ENCODE measurements at regions not wholly inside any gene's neighbourhood (a gene's known extent, or its start where the extent isn't known, plus 50 kb on each side); places are given as distances from the start of the nearest gene placed in this dataset.

DNA sequence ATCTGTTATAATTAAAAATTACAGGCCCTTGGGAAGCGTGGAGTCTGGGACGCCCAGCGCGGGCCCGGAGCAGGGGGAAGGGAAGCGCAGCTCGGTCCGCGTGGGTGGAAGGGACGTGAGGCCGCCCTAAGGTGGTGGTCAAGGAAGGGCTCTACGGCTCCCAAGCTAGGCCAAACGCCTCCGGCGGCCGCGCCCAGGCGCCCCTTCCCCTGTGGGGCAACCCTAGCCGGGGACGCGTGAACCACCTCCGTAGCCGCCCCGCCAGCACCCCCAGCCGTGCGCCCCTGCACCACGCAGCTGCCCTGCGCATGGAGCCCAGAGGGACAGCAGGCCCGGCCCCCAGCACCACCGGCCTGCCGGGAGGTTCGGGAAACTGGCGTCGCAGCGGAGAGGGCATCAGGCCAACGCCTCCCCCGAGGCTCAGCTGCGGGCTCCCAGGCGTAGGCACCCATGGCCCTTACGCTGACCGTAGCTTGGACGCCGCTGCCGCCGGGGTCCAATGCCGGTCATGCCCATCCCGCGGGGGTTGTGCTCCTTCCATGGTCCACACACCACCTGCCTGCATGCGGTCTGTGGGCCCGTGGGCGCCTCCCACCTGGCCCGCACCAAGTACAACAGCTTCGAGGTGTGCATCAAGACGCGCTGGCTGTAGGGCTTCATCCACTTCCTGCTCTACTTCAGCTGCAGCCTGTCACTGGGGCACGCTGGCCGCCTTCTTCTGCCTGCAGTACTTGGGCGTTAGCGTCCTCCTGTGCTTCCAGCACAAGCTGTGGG, 166.7 kb downstream of the SEPTIN7 start:
- H3K79me1 ChIP-seq (ENCODE audit: low read depth, low read length), result no peaks in the 10 kb centered on the region
- peak overlapping the region; percentile 29 for H3K23ac ChIP-seq (ENCODE audit: low read depth, low read length, poor library complexity)
- H3K27ac ChIP-seq (replicated peaks; ENCODE audit: low read length), result no peak overlapping the region
- peak overlapping the region; percentile 60 for H2AK5ac ChIP-seq (ENCODE audit: low read depth, low read length)
- DNase-seq (ENCODE audit: low spot score), result no peak
- no peaks in the 10 kb centered on the region for H3K27me3 ChIP-seq (ENCODE audit: control insufficient read depth in 3 of 3, insufficient read depth in 3 of 3, low read depth in 1 of 3, low read length in 3 of 3)
- peak overlapping the region; percentile 22 for H2BK12ac ChIP-seq (ENCODE audit: low read length)
- H3K4ac ChIP-seq (ENCODE audit: low read length), result peak overlapping the region; percentile 23
- H3K14ac ChIP-seq (ENCODE audit: low read length), result peak overlapping the region; percentile 97
- no peak overlapping the region for H2BK5ac ChIP-seq (ENCODE audit: low read length)
- no CpG with 5 or more reads among the region's 59 CpGs for WGBS, 2 donors (ENCODE audit: extremely low coverage in 2 of 2, insufficient read length in 2 of 2, insufficient replicate concordance in 1 of 2)
- H2AFZ ChIP-seq (ENCODE audit: low read length), result peak overlapping the region; percentile 57
- H3K9me3 ChIP-seq (replicated peaks in 1 of 2; ENCODE audit: control insufficient read depth in 2 of 2, insufficient read depth in 1 of 2, low read depth in 1 of 2, low read length in 2 of 2), result peaks cover 0 to 2% of the 10 kb centered on the region in 2 donors
- H3K9ac ChIP-seq (ENCODE audit: low read depth, low read length, poor library complexity), result no peak overlapping the region
- H3K4me2 ChIP-seq (ENCODE audit: insufficient read depth, low read length, poor library complexity, severe bottlenecking), result no peak overlapping the region
- no peaks in the 10 kb centered on the region for H3K36me3 ChIP-seq (replicated peaks in 1 of 2; ENCODE audit: control insufficient read depth in 2 of 2, insufficient read depth in 2 of 2, low read length in 2 of 2)
- H4K8ac ChIP-seq (ENCODE audit: low read depth, low read length), result peak overlapping the region; percentile 82
- peak overlapping the region; percentile 76 for H3K18ac ChIP-seq (ENCODE audit: low read length)
- H3K4me1 ChIP-seq (ENCODE audit: control insufficient read depth in 2 of 2, insufficient read depth in 1 of 2, low read depth in 1 of 2, low read length in 2 of 2), result no peaks in the 10 kb centered on the region
- H2BK15ac ChIP-seq (ENCODE audit: low read length), result peak overlapping the region; percentile 85
- no peak overlapping the region for H4K91ac ChIP-seq (ENCODE audit: low read depth, low read length, poor library complexity)
- H2BK120ac ChIP-seq (ENCODE audit: low read depth, low read length), result no peak overlapping the region
- H3K4me3 ChIP-seq (ENCODE audit: low read length in 2 of 2), result no peak overlapping the region

DNA sequence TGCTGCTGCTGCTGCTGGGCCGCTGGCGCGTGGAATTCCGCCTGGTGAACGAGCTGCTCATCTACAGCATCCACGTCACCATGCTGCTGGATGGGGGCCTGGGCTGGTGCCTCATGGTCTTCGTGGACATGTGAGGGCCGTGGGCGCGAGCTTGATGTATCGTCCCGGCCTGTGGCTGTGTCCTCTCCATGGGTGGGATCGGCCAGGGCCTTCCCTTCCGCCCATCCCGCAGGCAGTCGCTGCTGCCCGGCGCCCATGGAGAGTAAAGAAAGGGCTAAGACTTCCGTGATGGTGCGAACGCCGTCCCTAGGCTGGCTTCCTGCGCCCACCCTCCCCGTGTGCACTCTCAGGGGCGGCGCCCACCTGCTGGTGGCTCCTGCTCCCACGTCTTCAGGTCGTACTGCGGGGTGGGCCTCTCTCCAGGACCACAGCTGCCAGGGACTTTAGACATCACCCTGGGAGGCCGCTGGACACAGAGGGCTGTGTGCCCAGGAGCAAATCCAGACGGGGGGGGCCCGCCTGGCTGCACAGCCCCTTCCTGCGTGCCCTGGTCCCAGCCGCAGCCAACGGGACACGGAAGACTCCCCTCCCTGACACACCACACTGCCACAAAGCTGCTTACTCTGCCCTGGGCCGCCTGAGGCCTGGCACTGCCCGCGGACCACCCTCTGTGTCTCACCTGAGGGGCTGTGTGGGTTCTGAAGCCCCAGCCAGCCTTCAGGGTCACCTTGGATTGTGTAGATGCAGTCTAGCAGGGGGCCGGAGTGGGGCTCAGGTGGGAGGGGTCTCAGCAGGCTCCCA, 167.5 kb downstream of the SEPTIN7 start:
- no peak for DNase-seq (ENCODE audit: low spot score)
- Histone ChIP-seq H2AFZ (ENCODE audit: low read length) (peak overlapping the region; percentile 57), H3K18ac (ENCODE audit: low read length) (peak overlapping the region; percentile 71), H3K4me1 (ENCODE audit: control insufficient read depth in 2 of 2, insufficient read depth in 1 of 2, low read depth in 1 of 2, low read length in 2 of 2) (no peaks in the 10 kb centered on the region), H3K14ac (ENCODE audit: low read length) (peak overlapping the region; percentile 71), H3K79me1 (ENCODE audit: low read depth, low read length) (no peaks in the 10 kb centered on the region), H2BK5ac (ENCODE audit: low read length) (no peak overlapping the region), H4K91ac (ENCODE audit: low read depth, low read length, poor library complexity) (no peak overlapping the region), H2AK5ac (ENCODE audit: low read depth, low read length) (peak overlapping the region; percentile 60), H3K27ac (replicated peaks; ENCODE audit: low read length) (no peak overlapping the region), H2BK15ac (ENCODE audit: low read length) (peak overlapping the region; percentile 85), H3K23ac (ENCODE audit: low read depth, low read length, poor library complexity) (peak overlapping the region; percentile 29), H3K4ac (ENCODE audit: low read length) (no peak overlapping the region), H3K4me2 (ENCODE audit: insufficient read depth, low read length, poor library complexity, severe bottlenecking) (no peak overlapping the region), H2BK12ac (ENCODE audit: low read length) (no peak overlapping the region), H3K9me3 (replicated peaks in 1 of 2; ENCODE audit: control insufficient read depth in 2 of 2, insufficient read depth in 1 of 2, low read depth in 1 of 2, low read length in 2 of 2) (peaks cover 0 to 2% of the 10 kb centered on the region in 2 donors), H4K8ac (ENCODE audit: low read depth, low read length) (peak overlapping the region; percentile 82), H3K27me3 (ENCODE audit: control insufficient read depth in 3 of 3, insufficient read depth in 3 of 3, low read depth in 1 of 3, low read length in 3 of 3) (no peaks in the 10 kb centered on the region), H3K9ac (ENCODE audit: low read depth, low read length, poor library complexity) (no peak overlapping the region), H3K36me3 (replicated peaks in 1 of 2; ENCODE audit: control insufficient read depth in 2 of 2, insufficient read depth in 2 of 2, low read length in 2 of 2) (no peaks in the 10 kb centered on the region), H2BK120ac (ENCODE audit: low read depth, low read length) (no peak overlapping the region), H3K4me3 (ENCODE audit: low read length in 2 of 2) (no peak overlapping the region)
- no CpG with 5 or more reads among the region's 40 CpGs for WGBS, 2 donors (ENCODE audit: extremely low coverage in 2 of 2, insufficient read length in 2 of 2, insufficient replicate concordance in 1 of 2)

DNA sequence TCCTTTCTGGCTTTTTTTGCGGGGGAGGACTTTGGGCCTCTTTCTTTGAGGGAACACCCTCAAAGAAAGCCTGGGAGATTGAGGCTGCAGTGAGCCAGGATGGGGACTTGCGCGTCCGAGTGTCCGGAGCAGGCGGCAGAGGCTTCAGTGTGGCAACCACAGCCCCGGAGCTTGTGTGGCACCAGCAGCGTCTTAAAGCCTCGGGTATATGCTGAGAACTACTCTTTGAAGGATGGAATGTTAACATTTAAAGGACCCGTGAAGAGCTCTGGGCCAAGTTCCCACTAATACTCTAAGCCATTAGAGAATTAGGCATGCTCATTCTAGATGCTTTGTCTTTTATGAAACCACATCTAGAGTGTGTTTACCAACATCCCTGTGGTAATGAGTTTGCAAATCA, 168.2 kb downstream of the SEPTIN7 start:
- no peaks in the 10 kb centered on the region for H3K79me1 ChIP-seq (ENCODE audit: low read depth, low read length)
- H3K4me1 ChIP-seq (ENCODE audit: control insufficient read depth in 2 of 2, insufficient read depth in 1 of 2, low read depth in 1 of 2, low read length in 2 of 2), result no peaks in the 10 kb centered on the region
- no peak overlapping the region for H3K4me3 ChIP-seq (ENCODE audit: low read length in 2 of 2)
- H3K23ac ChIP-seq (ENCODE audit: low read depth, low read length, poor library complexity), result no peak overlapping the region
- no peak overlapping the region for H4K91ac ChIP-seq (ENCODE audit: low read depth, low read length, poor library complexity)
- H2BK12ac ChIP-seq (ENCODE audit: low read length), result no peak overlapping the region
- no peak overlapping the region for H3K14ac ChIP-seq (ENCODE audit: low read length)
- no peak overlapping the region for H4K8ac ChIP-seq (ENCODE audit: low read depth, low read length)
- H3K9me3 ChIP-seq (replicated peaks in 1 of 2; ENCODE audit: control insufficient read depth in 2 of 2, insufficient read depth in 1 of 2, low read depth in 1 of 2, low read length in 2 of 2), result peaks cover 0 to 2% of the 10 kb centered on the region in 2 donors
- DNase-seq (ENCODE audit: low spot score), result no peak
- H3K36me3 ChIP-seq (replicated peaks in 1 of 2; ENCODE audit: control insufficient read depth in 2 of 2, insufficient read depth in 2 of 2, low read length in 2 of 2), result no peaks in the 10 kb centered on the region
- no peak overlapping the region for H2BK5ac ChIP-seq (ENCODE audit: low read length)
- H2BK120ac ChIP-seq (ENCODE audit: low read depth, low read length), result no peak overlapping the region
- WGBS, 2 donors (ENCODE audit: extremely low coverage in 2 of 2, insufficient read length in 2 of 2, insufficient replicate concordance in 1 of 2), result no CpG with 5 or more reads among the region's 10 CpGs
- no peak overlapping the region for H3K9ac ChIP-seq (ENCODE audit: low read depth, low read length, poor library complexity)
- no peak overlapping the region for H2AK5ac ChIP-seq (ENCODE audit: low read depth, low read length)
- no peak overlapping the region for H3K4ac ChIP-seq (ENCODE audit: low read length)
- no peak overlapping the region for H3K27ac ChIP-seq (replicated peaks; ENCODE audit: low read length)
- H3K4me2 ChIP-seq (ENCODE audit: insufficient read depth, low read length, poor library complexity, severe bottlenecking), result no peak overlapping the region
- H3K18ac ChIP-seq (ENCODE audit: low read length), result no peak overlapping the region
- H3K27me3 ChIP-seq (ENCODE audit: control insufficient read depth in 3 of 3, insufficient read depth in 3 of 3, low read depth in 1 of 3, low read length in 3 of 3), result no peaks in the 10 kb centered on the region
- no peak overlapping the region for H2BK15ac ChIP-seq (ENCODE audit: low read length)
- peak overlapping the region; percentile 57 for H2AFZ ChIP-seq (ENCODE audit: low read length)

DNA sequence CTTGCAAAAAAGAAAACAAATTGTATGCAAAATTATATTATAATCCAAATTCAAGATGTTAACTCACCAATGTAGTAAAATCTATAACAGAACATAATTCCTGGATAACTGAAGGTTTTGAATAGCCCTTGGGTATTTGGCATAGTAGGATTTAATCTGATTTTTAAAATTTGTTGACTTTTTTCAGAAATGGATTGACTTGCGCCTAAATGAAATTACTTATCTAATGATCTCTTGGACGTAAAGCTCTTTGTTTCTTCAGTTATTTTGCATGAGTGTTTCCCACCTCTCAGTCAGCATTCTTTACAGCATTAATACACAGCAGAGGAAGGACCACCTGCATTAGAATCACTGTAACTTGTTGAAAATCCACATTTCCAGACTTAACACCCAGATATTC, 169.6 kb downstream of the SEPTIN7 start:
- no peak overlapping the region for H2BK5ac ChIP-seq (ENCODE audit: low read length)
- H2AK5ac ChIP-seq (ENCODE audit: low read depth, low read length), result no peak overlapping the region
- no peak overlapping the region for H3K9ac ChIP-seq (ENCODE audit: low read depth, low read length, poor library complexity)
- H3K4me1 ChIP-seq (ENCODE audit: control insufficient read depth in 2 of 2, insufficient read depth in 1 of 2, low read depth in 1 of 2, low read length in 2 of 2), result no peaks in the 10 kb centered on the region
- no peaks in the 10 kb centered on the region for H3K27me3 ChIP-seq (ENCODE audit: control insufficient read depth in 3 of 3, insufficient read depth in 3 of 3, low read depth in 1 of 3, low read length in 3 of 3)
- no peak overlapping the region for H3K27ac ChIP-seq (replicated peaks; ENCODE audit: low read length)
- no peak overlapping the region for H2BK120ac ChIP-seq (ENCODE audit: low read depth, low read length)
- no peak overlapping the region for H2AFZ ChIP-seq (ENCODE audit: low read length)
- H3K4me3 ChIP-seq (ENCODE audit: low read length in 2 of 2), result no peak overlapping the region
- H3K14ac ChIP-seq (ENCODE audit: low read length), result no peak overlapping the region
- no peak overlapping the region for H2BK12ac ChIP-seq (ENCODE audit: low read length)
- H3K23ac ChIP-seq (ENCODE audit: low read depth, low read length, poor library complexity), result no peak overlapping the region
- no peak for DNase-seq (ENCODE audit: low spot score)
- H3K36me3 ChIP-seq (replicated peaks in 1 of 2; ENCODE audit: control insufficient read depth in 2 of 2, insufficient read depth in 2 of 2, low read length in 2 of 2), result no peaks in the 10 kb centered on the region
- WGBS, 2 donors (ENCODE audit: extremely low coverage in 2 of 2, insufficient read length in 2 of 2, insufficient replicate concordance in 1 of 2), result no CpG with 5 or more reads among the region's 2 CpGs
- no peak overlapping the region for H2BK15ac ChIP-seq (ENCODE audit: low read length)
- no peak overlapping the region for H3K4ac ChIP-seq (ENCODE audit: low read length)
- H3K79me1 ChIP-seq (ENCODE audit: low read depth, low read length), result no peaks in the 10 kb centered on the region
- H4K91ac ChIP-seq (ENCODE audit: low read depth, low read length, poor library complexity), result no peak overlapping the region
- no peak overlapping the region for H3K4me2 ChIP-seq (ENCODE audit: insufficient read depth, low read length, poor library complexity, severe bottlenecking)
- peaks cover 0 to 2% of the 10 kb centered on the region in 2 donors for H3K9me3 ChIP-seq (replicated peaks in 1 of 2; ENCODE audit: control insufficient read depth in 2 of 2, insufficient read depth in 1 of 2, low read depth in 1 of 2, low read length in 2 of 2)
- H4K8ac ChIP-seq (ENCODE audit: low read depth, low read length), result no peak overlapping the region
- H3K18ac ChIP-seq (ENCODE audit: low read length), result no peak overlapping the region
